Mesenchymal stem cell (in vitro differentiated cells and primary cell): ENCODE measurements at regions not wholly inside any gene's neighbourhood (a gene's known extent, or its start where the extent isn't known, plus 50 kb on each side); places are given as distances from the start of the nearest gene placed in this dataset.

Experiments
- DNase-seq: peaks from one replicate; pipeline ENCODE4 v3.0.0-alpha.2; 2013
- H2AFZ ChIP-seq: one replicate; pipeline ENCODE4 v1.6.1; 2013; ENCODE audit warnings: low read depth, mild to moderate bottlenecking, control low read depth, inconsistent platforms, low read length, moderate library complexity
- H2AK5ac ChIP-seq: 2 replicates; pipeline ENCODE4 v1.6.1; 2013; ENCODE audit warnings: low read length, moderate library complexity, mild to moderate bottlenecking, inconsistent platforms; ENCODE audit not compliant: severe bottlenecking
- H2BK120ac ChIP-seq: one replicate; pipeline ENCODE4 v1.6.1; 2013; ENCODE audit warnings: low read depth, mild to moderate bottlenecking, inconsistent platforms, low read length, moderate library complexity
- H2BK12ac ChIP-seq, 2 experiments: one replicate each; pipeline ENCODE4 v1.6.1; 2013; ENCODE audit warnings: inconsistent platforms in 2 of 2, low read length in 2 of 2, mild to moderate bottlenecking in 2 of 2, moderate library complexity in 2 of 2, control low read depth in 1 of 2
- H2BK15ac ChIP-seq: one replicate; pipeline ENCODE4 v1.6.1; 2013; ENCODE audit warnings: mild to moderate bottlenecking, low read depth, inconsistent platforms; ENCODE audit not compliant: poor library complexity, severe bottlenecking
- H2BK5ac ChIP-seq: 2 replicates; pipeline ENCODE4 v1.6.1; 2013; ENCODE audit warnings: low read depth, mild to moderate bottlenecking, low read length, control low read depth, inconsistent platforms; ENCODE audit not compliant: poor library complexity, severe bottlenecking
- H3K14ac ChIP-seq, 2 experiments: one replicate each; pipeline ENCODE4 v1.6.1; 2013; ENCODE audit warnings: inconsistent platforms in 2 of 2, low read length in 2 of 2, control low read depth in 1 of 2, mild to moderate bottlenecking in 1 of 2, moderate library complexity in 1 of 2
- H3K18ac ChIP-seq, 2 experiments: one replicate each; pipeline ENCODE4 v1.6.1; 2013; ENCODE audit warnings: inconsistent platforms in 2 of 2, low read length in 2 of 2, control low read depth in 1 of 2, low read depth in 1 of 2, mild to moderate bottlenecking in 1 of 2
- H3K23ac ChIP-seq, 2 experiments: one replicate each; pipeline ENCODE4 v1.6.1; 2013; ENCODE audit warnings: inconsistent platforms in 2 of 2, low read length in 2 of 2, mild to moderate bottlenecking in 2 of 2, moderate library complexity in 2 of 2, control low read depth in 1 of 2
- H3K27ac ChIP-seq: 2 replicates; pipeline ENCODE4 v1.5.1; 2013; ENCODE audit warnings: mild to moderate bottlenecking, moderate library complexity, low read length, control low read depth, inconsistent platforms; ENCODE audit not compliant: poor library complexity, severe bottlenecking
- H3K27me3 ChIP-seq, 2 experiments: 2 replicates each; pipeline versions ENCODE4 v1.6.1 to v1.7.0; 2013; ENCODE audit warnings: low read length in 2 of 2, mild to moderate bottlenecking in 2 of 2, moderate library complexity in 2 of 2, control low read depth in 1 of 2, inconsistent platforms in 1 of 2; ENCODE audit not compliant: control insufficient read depth in 1 of 2, insufficient read depth in 1 of 2
- H3K36me3 ChIP-seq, 2 experiments: 2 replicates each; pipeline versions ENCODE4 v1.6.1 to v1.7.0; 2013; ENCODE audit warnings: low read length in 2 of 2, control low read depth in 1 of 2, inconsistent platforms in 1 of 2, low read depth in 1 of 2, mild to moderate bottlenecking in 1 of 2; ENCODE audit not compliant: insufficient read depth in 2 of 2, control insufficient read depth in 1 of 2
- H3K4ac ChIP-seq, 2 experiments: one replicate each; pipeline ENCODE4 v1.6.1; 2013; ENCODE audit warnings: inconsistent platforms in 2 of 2, low read length in 2 of 2, mild to moderate bottlenecking in 2 of 2, moderate library complexity in 2 of 2, control low read depth in 1 of 2, low read depth in 1 of 2
- H3K4me1 ChIP-seq: 2 replicates; pipeline ENCODE4 v1.6.1; 2013; ENCODE audit warnings: low read depth, low read length, control low read depth; ENCODE audit not compliant: control insufficient read depth, insufficient read depth
- H3K4me2 ChIP-seq: 2 replicates; pipeline ENCODE4 v1.6.1; 2013; ENCODE audit warnings: low read length, mild to moderate bottlenecking, inconsistent platforms; ENCODE audit not compliant: poor library complexity, severe bottlenecking
- H3K4me3 ChIP-seq, 2 experiments: 2 replicates each; pipeline versions ENCODE4 v1.5.1 to v1.7.0; 2013; ENCODE audit warnings: low read length in 2 of 2, mild to moderate bottlenecking in 2 of 2, control low read depth in 1 of 2, low read depth in 1 of 2; ENCODE audit not compliant: insufficient read depth in 1 of 2
- H3K79me1 ChIP-seq: replicated peaks from 2 replicates; pipeline ENCODE4 v1.6.1; 2013; ENCODE audit warnings: mild to moderate bottlenecking, control low read depth, low read length, inconsistent platforms; ENCODE audit not compliant: poor library complexity, severe bottlenecking
- H3K9ac ChIP-seq: 2 replicates; pipeline ENCODE4 v1.7.0; 2013; ENCODE audit warnings: mild to moderate bottlenecking, low read length, moderate library complexity
- H3K9me3 ChIP-seq: 2 replicates; pipeline ENCODE4 v1.7.0; 2013; ENCODE audit warnings: mild to moderate bottlenecking, low read length; ENCODE audit not compliant: control insufficient read depth
- H4K8ac ChIP-seq: one replicate; pipeline ENCODE4 v1.6.1; 2013; ENCODE audit warnings: inconsistent platforms, mild to moderate bottlenecking, low read length, moderate library complexity
- H4K91ac ChIP-seq: one replicate; pipeline ENCODE4 v1.6.1; 2013; ENCODE audit warnings: mild to moderate bottlenecking, low read length, inconsistent platforms
- WGBS: methylation state at CpG from one replicate; pipeline ENCODE4 v1.1.7; 2013; ENCODE audit warnings: mixed read lengths; 5-methylcytosine and 5-hydroxymethylcytosine counted together

DNA sequence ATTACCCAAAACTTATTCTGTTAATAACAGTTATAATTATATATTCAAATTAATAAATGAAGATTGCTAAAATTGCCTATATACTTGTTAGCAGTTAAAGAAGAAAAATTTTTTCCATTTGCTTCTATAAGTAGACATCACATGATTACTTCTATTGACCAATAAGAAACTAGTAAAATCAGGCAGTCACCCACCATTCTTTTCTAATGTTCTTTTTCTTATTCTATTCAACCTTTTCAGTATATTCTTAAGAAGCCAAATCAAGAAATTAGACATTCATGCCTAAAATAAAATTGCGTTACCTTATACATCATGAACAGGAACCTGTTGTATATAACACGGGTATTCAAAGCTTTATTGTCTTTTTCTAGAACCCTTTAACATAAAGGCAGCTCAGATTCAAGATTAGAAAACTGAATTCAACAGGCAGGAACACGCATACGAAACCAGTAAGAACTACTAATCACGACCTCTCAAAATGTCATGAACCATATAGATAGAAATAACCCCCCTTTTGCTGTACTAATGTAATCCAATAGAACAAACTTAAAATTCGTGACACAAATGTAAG, 568.1 kb upstream of the DIPK2B start:
- H3K23ac ChIP-seq, result no peak overlapping the region
- peaks cover 3% of the 10 kb centered on the region for H3K4me1 ChIP-seq
- peak overlapping the region; percentile 99 for H3K9ac ChIP-seq
- 1% methylated on average over 6 of the region's 6 CpGs for WGBS
- no peak overlapping the region for H3K18ac ChIP-seq
- no peak overlapping the region for H2BK15ac ChIP-seq
- H2BK12ac ChIP-seq, result no peak overlapping the region
- no peak overlapping the region for H2BK5ac ChIP-seq
- peak overlapping the region; percentile 97 for H3K27ac ChIP-seq
- no peaks in the 10 kb centered on the region for H3K79me1 ChIP-seq
- no peak overlapping the region for H4K91ac ChIP-seq
- H3K4ac ChIP-seq, result no peak overlapping the region
- peak overlapping the region in 1 of 2 experiments; percentile 89 for H3K4me3 ChIP-seq
- H2AK5ac ChIP-seq, result no peak overlapping the region
- H3K4me2 ChIP-seq, result no peak overlapping the region
- no peak overlapping the region for H2AFZ ChIP-seq
- no peaks in the 10 kb centered on the region for H3K9me3 ChIP-seq
- H4K8ac ChIP-seq, result no peak overlapping the region
- peaks cover 0 to 54% of the 10 kb centered on the region in 2 experiments for H3K36me3 ChIP-seq
- DNase-seq, result no peak
- H2BK120ac ChIP-seq, result no peak overlapping the region
- no peaks in the 10 kb centered on the region for H3K27me3 ChIP-seq
- no peak overlapping the region for H3K14ac ChIP-seq

DNA sequence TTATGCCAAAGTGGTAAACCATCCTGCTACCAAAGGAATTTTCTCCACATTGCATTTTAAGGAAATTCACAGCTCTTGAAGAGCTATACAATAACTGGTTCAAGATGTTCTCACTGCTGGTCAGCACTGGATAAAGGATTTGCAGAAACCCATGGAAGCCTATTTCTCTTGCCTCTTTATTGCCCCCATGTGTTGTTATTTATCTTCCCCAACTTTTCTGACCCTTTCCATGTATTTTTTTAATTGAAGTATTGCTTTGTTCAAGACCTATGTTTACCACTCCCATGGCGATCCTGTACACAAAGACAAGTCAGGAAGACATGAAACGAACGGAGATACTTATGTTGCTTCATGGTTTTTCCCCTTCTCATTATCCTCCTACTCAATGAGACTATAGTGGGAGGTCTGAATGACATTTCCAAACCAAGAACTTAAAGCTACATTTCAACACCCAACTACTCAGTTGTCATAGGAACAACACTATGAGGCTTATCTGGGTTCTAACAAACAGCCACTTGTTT, 566.4 kb upstream of the DIPK2B start:
- Histone ChIP-seq H2AK5ac (no peak overlapping the region), H3K36me3 (peaks cover 0 to 71% of the 10 kb centered on the region in 2 experiments), H3K14ac (no peak overlapping the region), H2BK12ac (no peak overlapping the region), H2BK15ac (no peak overlapping the region), H3K27me3 (no peaks in the 10 kb centered on the region), H2BK120ac (no peak overlapping the region), H3K4me1 (peaks cover 1% of the 10 kb centered on the region), H2AFZ (no peak overlapping the region), H3K27ac (peak overlapping the region; percentile 64), H3K23ac (no peak overlapping the region), H3K9me3 (no peaks in the 10 kb centered on the region), H2BK5ac (no peak overlapping the region), H4K8ac (no peak overlapping the region), H3K4ac (no peak overlapping the region), H4K91ac (no peak overlapping the region), H3K79me1 (no peaks in the 10 kb centered on the region), H3K4me2 (peak overlapping the region; percentile 52), H3K9ac (peak overlapping the region; percentile 99), H3K18ac (no peak overlapping the region), H3K4me3 (peak overlapping the region in 1 of 2 experiments; percentile 89)
- peak; percentile 79 for DNase-seq
- 5% methylated on average over 3 of the region's 3 CpGs for WGBS

- Histone ChIP-seq H4K8ac (no peak overlapping the region), H3K36me3 (peaks cover 0 to 84% of the 10 kb centered on the region in 2 experiments), H2BK12ac (no peak overlapping the region), H3K4me3 (peak overlapping the region in 1 of 2 experiments; percentile 89), H3K18ac (peak overlapping the region in 1 of 2 experiments; percentile 43), H3K14ac (no peak overlapping the region), H4K91ac (no peak overlapping the region), H3K23ac (no peak overlapping the region), H3K79me1 (no peaks in the 10 kb centered on the region), H3K4me1 (peaks cover 1% of the 10 kb centered on the region), H3K9ac (peak overlapping the region; percentile 99), H3K27me3 (no peaks in the 10 kb centered on the region), H3K27ac (peak overlapping the region; percentile 77), H3K9me3 (no peaks in the 10 kb centered on the region), H2AK5ac (no peak overlapping the region), H3K4ac (peak overlapping the region in 1 of 2 experiments; percentile 49), H2BK5ac (no peak overlapping the region), H2BK120ac (no peak overlapping the region), H2BK15ac (no peak overlapping the region), H3K4me2 (peak overlapping the region; percentile 66), H2AFZ (no peak overlapping the region)
- DNase-seq, result no peak
- WGBS, result no CpG with 5 or more reads among the region's 4 CpGs
Measured at GRCh38 chrX:45765767-45766166, 565.1 kb upstream of the DIPK2B start.

GRCh38 chrX:45765281-45765680, 564.6 kb upstream of the DIPK2B start:
- no peak overlapping the region for H3K14ac ChIP-seq
- no peak overlapping the region for H4K8ac ChIP-seq
- no peak overlapping the region for H2AFZ ChIP-seq
- no peaks in the 10 kb centered on the region for H3K27me3 ChIP-seq
- H3K23ac ChIP-seq, result no peak overlapping the region
- peaks cover 1% of the 10 kb centered on the region for H3K4me1 ChIP-seq
- no peak overlapping the region for H2BK15ac ChIP-seq
- no peak overlapping the region for H4K91ac ChIP-seq
- no peak overlapping the region for H2BK12ac ChIP-seq
- peak overlapping the region; percentile 77 for H3K27ac ChIP-seq
- no peak for DNase-seq
- no peaks in the 10 kb centered on the region for H3K9me3 ChIP-seq
- peak overlapping the region; percentile 99 for H3K9ac ChIP-seq
- peaks cover 0 to 89% of the 10 kb centered on the region in 2 experiments for H3K36me3 ChIP-seq
- peak overlapping the region; percentile 66 for H3K4me2 ChIP-seq
- H3K79me1 ChIP-seq, result no peaks in the 10 kb centered on the region
- no peak overlapping the region for H2AK5ac ChIP-seq
- peak overlapping the region in 1 of 2 experiments; percentile 34 for H3K18ac ChIP-seq
- H2BK5ac ChIP-seq, result no peak overlapping the region
- H3K4me3 ChIP-seq, result peak overlapping the region in 1 of 2 experiments; percentile 89
- H2BK120ac ChIP-seq, result no peak overlapping the region
- no peak overlapping the region for H3K4ac ChIP-seq
- no CpG with 5 or more reads among the region's 1 CpG for WGBS
